C1 segment of cervical spinal cord (tissue), 14 donors: ENCODE measurements at regions not wholly inside any gene's neighbourhood (a gene's known extent, or its start where the extent isn't known, plus 50 kb on each side); places are given as distances from the start of the nearest gene placed in this dataset.
"Not testable (repeated sequence)": the region's sequence is repeated elsewhere in the genome, so short reads cannot be mapped to it uniquely, and the experiment has no call there.

Source experiments
- DNase-seq, 14 donors: peaks; one replicate each; lab custom pipeline; 2025; lab: John Stamatoyannopoulos, UW

GRCh38 chr6:131427434-131428058, 145.5 kb upstream of the ARG1 start:
- DNase-seq = no peak

- no peak for DNase-seq
Measured at GRCh38 chr6:131430531-131430930, 142.5 kb upstream of the ARG1 start.

- DNase-seq = no peak
Measured at GRCh38 chr6:131431718-131432117, 141.3 kb upstream of the ARG1 start.

GRCh38 chr6:131433927-131434326, 139.1 kb upstream of the ARG1 start:
- no peak for DNase-seq

- no peak for DNase-seq
Measured at GRCh38 chr6:131436358-131436757, 136.7 kb upstream of the ARG1 start.

GRCh38 chr6:131443014-131443413, 130.0 kb upstream of the ARG1 start:
- DNase-seq = no peak

GRCh38 chr6:131443514-131443913, 129.5 kb upstream of the ARG1 start:
- DNase-seq = no peak

- not testable (repeated sequence) for DNase-seq
Measured at GRCh38 chr6:131445356-131445755, 127.7 kb upstream of the ARG1 start.

- DNase-seq = no peak
Measured at GRCh38 chr6:131450861-131451260, 122.2 kb upstream of the ARG1 start.

GRCh38 chr6:131451321-131452144, 121.5 kb upstream of the ARG1 start:
- no peak for DNase-seq

- no peak for DNase-seq
Measured at GRCh38 chr6:131453803-131454202, 119.2 kb upstream of the ARG1 start.

GRCh38 chr6:131456565-131456964, 116.5 kb upstream of the ARG1 start:
- DNase-seq = no peak

- DNase-seq = no peak
Measured at GRCh38 chr6:131459005-131459404, 114.0 kb upstream of the ARG1 start.

GRCh38 chr6:131460614-131461000, 112.4 kb upstream of the ARG1 start:
- no peak for DNase-seq

- peak in 3 of 14 donors; percentile 1 to 16 (median 7) for DNase-seq
Measured at GRCh38 chr6:131469130-131469529, 103.9 kb upstream of the ARG1 start.

GRCh38 chr6:131470534-131470933, 102.5 kb upstream of the ARG1 start:
- no peak for DNase-seq

GRCh38 chr6:131471331-131471730, 101.7 kb upstream of the ARG1 start:
- no peak for DNase-seq

GRCh38 chr6:131473303-131473702, 99.7 kb upstream of the ARG1 start:
- DNase-seq = not testable (repeated sequence)

- DNase-seq = no peak
Measured at GRCh38 chr6:131476362-131476761, 96.7 kb upstream of the ARG1 start.

- DNase-seq = not testable (repeated sequence)
Measured at GRCh38 chr6:131478740-131479211, 94.2 kb upstream of the ARG1 start.

GRCh38 chr6:131486608-131487007, 86.4 kb upstream of the ARG1 start:
- DNase-seq = no peak

GRCh38 chr6:131488780-131489179, 84.2 kb upstream of the ARG1 start:
- no peak for DNase-seq

- DNase-seq = no peak
Measured at GRCh38 chr6:131490441-131490840, 82.6 kb upstream of the ARG1 start.
